GM18519 (cell line): ENCODE measurements at regions not wholly inside any gene's neighbourhood (a gene's known extent, or its start where the extent isn't known, plus 50 kb on each side); places are given as distances from the start of the nearest gene placed in this dataset.
"Not testable (repeated sequence)": the region's sequence is repeated elsewhere in the genome, so short reads cannot be mapped to it uniquely, and the experiment has no call there.

Experiments
- ATAC-seq: cut with Tn5 transposase; IDR thresholded peaks from one replicate; pipeline ENCODE4 v1.9.1; 2021; ENCODE audit warnings: mild to moderate bottlenecking, moderate library complexity; ENCODE audit not compliant: unreplicated experiment, low FRiP score

- ATAC-seq = no peak
Measured at GRCh38 chr7:29649028-29649716, 85.5 kb downstream of the PRR15 start.

GRCh38 chr7:29649876-29650275, 86.2 kb downstream of the PRR15 start:
- no peak for ATAC-seq

- ATAC-seq = no peak
Measured at GRCh38 chr7:29651477-29651876, 87.8 kb downstream of the PRR15 start.

- no peak for ATAC-seq
Measured at GRCh38 chr7:29652556-29652955, 88.9 kb downstream of the PRR15 start.

GRCh38 chr7:29654340-29654739, 90.7 kb downstream of the PRR15 start:
- not testable (repeated sequence) for ATAC-seq

- ATAC-seq = no peak
Measured at GRCh38 chr7:29657288-29657687, 93.7 kb downstream of the PRR15 start.

GRCh38 chr7:29657856-29658255, 94.2 kb downstream of the PRR15 start:
- no peak for ATAC-seq

- not testable (repeated sequence) for ATAC-seq
Measured at GRCh38 chr7:29659213-29659612, 95.6 kb downstream of the PRR15 start.

- ATAC-seq = not testable (repeated sequence)
Measured at GRCh38 chr7:29662899-29663298, 99.3 kb downstream of the PRR15 start.

GRCh38 chr7:29664999-29665398, 101.4 kb downstream of the PRR15 start:
- ATAC-seq = not testable (repeated sequence)

GRCh38 chr7:29667096-29667669, 103.5 kb downstream of the PRR15 start:
- ATAC-seq = not testable (repeated sequence)

- not testable (repeated sequence) for ATAC-seq
Measured at GRCh38 chr7:29671286-29671685, 107.7 kb downstream of the PRR15 start.

GRCh38 chr7:29673635-29674034, 110.0 kb downstream of the PRR15 start:
- ATAC-seq = not testable (repeated sequence)

- not testable (repeated sequence) for ATAC-seq
Measured at GRCh38 chr7:29674626-29675025, 111.0 kb downstream of the PRR15 start.

GRCh38 chr7:29677254-29677653, 113.6 kb downstream of the PRR15 start:
- ATAC-seq = not testable (repeated sequence)

GRCh38 chr7:29679963-29680362, 116.3 kb downstream of the PRR15 start:
- ATAC-seq = not testable (repeated sequence)

- not testable (repeated sequence) for ATAC-seq
Measured at GRCh38 chr7:29680601-29681000, 117.0 kb downstream of the PRR15 start.

GRCh38 chr7:29684151-29684786, 120.6 kb downstream of the PRR15 start:
- peak; percentile 30 for ATAC-seq

GRCh38 chr7:29684787-29685650, 121.3 kb upstream of the WIPF3 start:
- peak; percentile 41 for ATAC-seq

GRCh38 chr7:29685651-29686271, 120.5 kb upstream of the WIPF3 start:
- not testable (repeated sequence) for ATAC-seq
